HFFc6 (cell line): ENCODE measurements at regions not wholly inside any gene's neighbourhood (a gene's known extent, or its start where the extent isn't known, plus 50 kb on each side); places are given as distances from the start of the nearest gene placed in this dataset.
"Not testable (repeated sequence)": the region's sequence is repeated elsewhere in the genome, so short reads cannot be mapped to it uniquely, and the experiment has no call there.

Experiments used
- DNase-seq: peaks from one replicate; pipeline ENCODE4 v3.0.0-alpha.2; 2018
- H3K27ac Mint-ChIP-seq: 2 replicates; pipeline ENCODE4 v1.8.0; 2020; ENCODE audit warnings: mild to moderate bottlenecking, mixed read lengths
- H3K27me3 Mint-ChIP-seq: 2 replicates; pipeline ENCODE4 v1.8.0; 2021; ENCODE audit warnings: mild to moderate bottlenecking, moderate library complexity, mixed read lengths; ENCODE audit not compliant: insufficient read depth
- H3K36me3 Mint-ChIP-seq: 2 replicates; pipeline ENCODE4 v1.8.0; 2021; ENCODE audit warnings: low read depth, mixed read lengths
- H3K4me1 Mint-ChIP-seq: 2 replicates; pipeline ENCODE4 v1.8.0; 2020; ENCODE audit warnings: low read depth, mixed read lengths
- H3K4me3 Mint-ChIP-seq: 2 replicates; pipeline ENCODE4 v1.8.0; 2020; ENCODE audit warnings: mild to moderate bottlenecking, moderate library complexity, mixed read lengths
- H3K9me3 Mint-ChIP-seq: 2 replicates; pipeline ENCODE4 v1.8.0; 2020; ENCODE audit warnings: mild to moderate bottlenecking, mixed read lengths
- CTCF ChIP-seq: fragments of 200-600 bp; sonication (generic); IDR thresholded peaks from 2 replicates; pipeline ENCODE4 v1.5.0; 2021; ENCODE audit warnings: antibody characterized with exemption, mild to moderate bottlenecking

- Mint-ChIP-seq H3K27ac (no peak overlapping the region), H3K4me1 (peaks cover 8% of the 10 kb centered on the region; the same call in 1 of the 2 replicates), H3K27me3 (peaks cover 30% of the 10 kb centered on the region), H3K36me3 (no peaks in the 10 kb centered on the region), H3K9me3 (peaks cover 7% of the 10 kb centered on the region), H3K4me3 (no peak overlapping the region)
- DNase-seq = no peak
- no peak for TF ChIP-seq CTCF
Measured at GRCh38 chr6:33507261-33507660, 52.9 kb downstream of the ZBTB9 start.

GRCh38 chr6:33508935-33509926, 54.9 kb downstream of the ZBTB9 start:
- Mint-ChIP-seq H3K27me3 (peaks cover 34% of the 10 kb centered on the region), H3K36me3 (no peaks in the 10 kb centered on the region), H3K4me1 (peaks cover 8% of the 10 kb centered on the region; the same call in 1 of the 2 replicates), H3K4me3 (peak overlapping the region; percentile 48), H3K27ac (no peak overlapping the region), H3K9me3 (no peaks in the 10 kb centered on the region)
- no peak for TF ChIP-seq CTCF
- no peak for DNase-seq

- Mint-ChIP-seq H3K4me1 (peaks cover 13% of the 10 kb centered on the region; the same call in 1 of the 2 replicates), H3K9me3 (no peaks in the 10 kb centered on the region), H3K4me3 (no peak overlapping the region), H3K27ac (no peak overlapping the region), H3K36me3 (no peaks in the 10 kb centered on the region), H3K27me3 (peaks cover 44% of the 10 kb centered on the region)
- no peak for TF ChIP-seq CTCF
- DNase-seq = no peak
Measured at GRCh38 chr6:33513213-33513612, 58.8 kb downstream of the ZBTB9 start.

- peaks cover 43% of the 10 kb centered on the region for H3K27me3 Mint-ChIP-seq
- H3K36me3 Mint-ChIP-seq = no peaks in the 10 kb centered on the region
- H3K27ac Mint-ChIP-seq = no peak overlapping the region
- DNase-seq = no peak
- H3K9me3 Mint-ChIP-seq = no peaks in the 10 kb centered on the region
- peaks cover 6% of the 10 kb centered on the region; the same call in 1 of the 2 replicates for H3K4me1 Mint-ChIP-seq
- no peak overlapping the region for H3K4me3 Mint-ChIP-seq
- no peak for TF ChIP-seq CTCF
Measured at GRCh38 chr6:33516726-33517125, 62.4 kb downstream of the ZBTB9 start.

GRCh38 chr6:33520636-33521488, 59.2 kb downstream of the BAK1 start:
- not testable (repeated sequence) for DNase-seq, H3K4me1 Mint-ChIP-seq, H3K4me3 Mint-ChIP-seq, H3K36me3 Mint-ChIP-seq, H3K9me3 Mint-ChIP-seq, H3K27ac Mint-ChIP-seq
- peaks cover 24% of the 10 kb centered on the region for H3K27me3 Mint-ChIP-seq
